Middle frontal gyrus (tissue), 1 donor: ENCODE measurements at regions not wholly inside any gene's neighbourhood (a gene's known extent, or its start where the extent isn't known, plus 50 kb on each side); places are given as distances from the start of the nearest gene placed in this dataset.

Experiments used
- DNase-seq: peaks from one replicate; pipeline ENCODE4 v3.0.0-alpha.2; 2015; ENCODE audit warnings: low spot score; ENCODE audit errors: extremely low spot score

GRCh38 chr5:107265193-107265592, 405.5 kb downstream of the EFNA5 start:
- DNase-seq, result no peak

- no peak for DNase-seq
Measured at GRCh38 chr5:107263387-107264018, 407.2 kb downstream of the EFNA5 start.

- DNase-seq, result no peak
Measured at GRCh38 chr5:107257885-107258520, 412.7 kb downstream of the EFNA5 start.

GRCh38 chr5:107254902-107255234, 415.9 kb downstream of the EFNA5 start:
- DNase-seq, result no peak

- no peak for DNase-seq
Measured at GRCh38 chr5:107254214-107254901, 416.4 kb downstream of the EFNA5 start.

GRCh38 chr5:107253246-107253645, 417.5 kb downstream of the EFNA5 start:
- no peak for DNase-seq

GRCh38 chr5:107251151-107251550, 419.6 kb downstream of the EFNA5 start:
- no peak for DNase-seq

GRCh38 chr5:107248066-107248695, 422.6 kb downstream of the EFNA5 start:
- no peak for DNase-seq

GRCh38 chr5:107247427-107247826, 423.3 kb downstream of the EFNA5 start:
- no peak for DNase-seq

GRCh38 chr5:107243220-107243579, 427.5 kb downstream of the EFNA5 start:
- DNase-seq, result no peak

GRCh38 chr5:107242411-107243219, 428.1 kb downstream of the EFNA5 start:
- DNase-seq, result no peak

GRCh38 chr5:107241841-107242240, 428.9 kb downstream of the EFNA5 start:
- DNase-seq, result no peak

- DNase-seq, result no peak
Measured at GRCh38 chr5:107235167-107235566, 435.6 kb downstream of the EFNA5 start.

GRCh38 chr5:107232788-107233187, 437.9 kb downstream of the EFNA5 start:
- DNase-seq, result no peak

GRCh38 chr5:107232293-107232692, 438.4 kb downstream of the EFNA5 start:
- DNase-seq, result no peak

- DNase-seq, result no peak
Measured at GRCh38 chr5:107231191-107231590, 439.5 kb downstream of the EFNA5 start.

- DNase-seq, result no peak
Measured at GRCh38 chr5:107230367-107230766, 440.4 kb downstream of the EFNA5 start.

GRCh38 chr5:107228226-107228625, 442.5 kb downstream of the EFNA5 start:
- no peak for DNase-seq

GRCh38 chr5:107224272-107224671, 446.5 kb downstream of the EFNA5 start:
- DNase-seq, result no peak

GRCh38 chr5:107223066-107223465, 447.7 kb downstream of the EFNA5 start:
- no peak for DNase-seq

GRCh38 chr5:107219993-107220392, 450.7 kb downstream of the EFNA5 start:
- DNase-seq, result no peak
